ENCODE measurements at regions not wholly inside any gene's neighbourhood (a gene's known extent, or its start where the extent isn't known, plus 50 kb on each side); places are given as distances from the start of the nearest gene placed in this dataset.

- no peak for DNase-seq
These were observed 56.5 kb downstream of the CT47B1 start for GRCh38 chrX:120819126-120819525.

GRCh38 chrX:120813982-120814381 is 61.7 kb downstream of the CT47B1 start:
- no peak for DNase-seq

- DNase-seq = no peak
These were observed 74.2 kb downstream of the CT47B1 start for GRCh38 chrX:120801426-120801825.

GRCh38 chrX:120797188-120797851 is 78.3 kb downstream of the CT47B1 start:
- DNase-seq = no peak

- no peak for DNase-seq
These were observed 80.4 kb downstream of the CT47B1 start for GRCh38 chrX:120795301-120795700.

GRCh38 chrX:120794525-120794975 is 81.1 kb downstream of the CT47B1 start:
- DNase-seq = peak; percentile 32

- no peak for DNase-seq
These were observed 82.6 kb downstream of the CT47B1 start for GRCh38 chrX:120793098-120793497.

GRCh38 chrX:120791013-120791643 is 84.5 kb downstream of the CT47B1 start:
- DNase-seq = no peak

- DNase-seq = no peak
These were observed 85.1 kb downstream of the CT47B1 start for GRCh38 chrX:120790552-120790951.

- peak; percentile 37 for DNase-seq
These were observed 85.5 kb downstream of the CT47B1 start for GRCh38 chrX:120790118-120790517.

- DNase-seq = peak; percentile 24
These were observed 94.3 kb downstream of the CT47B1 start for GRCh38 chrX:120781403-120781802.

GRCh38 chrX:120775959-120776358 is 99.7 kb downstream of the CT47B1 start:
- DNase-seq = no peak

- no peak for DNase-seq
These were observed 101.1 kb downstream of the CT47B1 start for GRCh38 chrX:120774606-120775005.

- no peak for DNase-seq
These were observed 101.9 kb downstream of the CT47B1 start for GRCh38 chrX:120773801-120774200.

- peak; percentile 56 for DNase-seq
These were observed 105.9 kb downstream of the CT47B1 start for GRCh38 chrX:120769576-120770341.

- DNase-seq = peak; percentile 37
These were observed 107.0 kb downstream of the CT47B1 start for GRCh38 chrX:120768681-120769080.

GRCh38 chrX:120768254-120768653 is 107.4 kb downstream of the CT47B1 start:
- no peak for DNase-seq

- no peak for DNase-seq
These were observed 112.4 kb downstream of the CT47B1 start for GRCh38 chrX:120763269-120763668.

- DNase-seq = no peak
These were observed 113.9 kb downstream of the CT47B1 start for GRCh38 chrX:120761810-120762209.

- no peak for DNase-seq
These were observed 116.0 kb downstream of the CT47B1 start for GRCh38 chrX:120759685-120760084.

GRCh38 chrX:120755066-120755846 is 120.4 kb downstream of the CT47B1 start:
- DNase-seq = no peak

- no peak for DNase-seq
These were observed 122.0 kb downstream of the CT47B1 start for GRCh38 chrX:120753413-120754251.
